DND-41 (cell line): ENCODE measurements at regions not wholly inside any gene's neighbourhood (a gene's known extent, or its start where the extent isn't known, plus 50 kb on each side); places are given as distances from the start of the nearest gene placed in this dataset.

ENCODE experiments used
- EZH2 ChIP-seq: IDR thresholded peaks from 3 replicates; pipeline ENCODE4 v1.6.1; 2012; ENCODE audit warnings: borderline replicate concordance, low read depth, mild to moderate bottlenecking, moderate library complexity, low read length, inconsistent platforms; ENCODE audit not compliant: severe bottlenecking
- TF ChIP-seq, protein P1 (sequence below): IDR thresholded peaks from 2 replicates; pipeline ENCODE4 v1.5.1; 2012; ENCODE audit warnings: borderline replicate concordance, low read length, moderate library complexity, mild to moderate bottlenecking; ENCODE audit not compliant: poor library complexity, severe bottlenecking; ENCODE audit errors: extremely low read depth

DNA sequence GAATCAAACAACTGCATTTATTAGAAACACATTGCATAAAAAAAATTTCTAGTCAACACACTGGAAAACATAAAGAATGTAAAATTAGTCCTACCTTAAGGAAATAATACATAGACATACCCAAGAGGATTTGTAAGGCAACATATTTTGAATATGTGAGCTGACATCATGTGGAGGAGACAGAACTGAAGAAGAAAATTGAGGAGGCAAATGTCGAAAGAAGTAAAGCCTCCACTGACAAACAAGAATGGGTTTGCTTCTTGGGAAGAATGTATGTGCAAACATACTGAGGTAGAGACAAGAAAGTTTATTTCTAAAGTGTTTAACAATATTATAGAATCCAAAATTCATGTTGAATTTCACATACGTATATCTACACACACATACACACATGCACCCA, 363.0 kb upstream of the PDE4D start:
- TF ChIP-seq, protein P1, sequence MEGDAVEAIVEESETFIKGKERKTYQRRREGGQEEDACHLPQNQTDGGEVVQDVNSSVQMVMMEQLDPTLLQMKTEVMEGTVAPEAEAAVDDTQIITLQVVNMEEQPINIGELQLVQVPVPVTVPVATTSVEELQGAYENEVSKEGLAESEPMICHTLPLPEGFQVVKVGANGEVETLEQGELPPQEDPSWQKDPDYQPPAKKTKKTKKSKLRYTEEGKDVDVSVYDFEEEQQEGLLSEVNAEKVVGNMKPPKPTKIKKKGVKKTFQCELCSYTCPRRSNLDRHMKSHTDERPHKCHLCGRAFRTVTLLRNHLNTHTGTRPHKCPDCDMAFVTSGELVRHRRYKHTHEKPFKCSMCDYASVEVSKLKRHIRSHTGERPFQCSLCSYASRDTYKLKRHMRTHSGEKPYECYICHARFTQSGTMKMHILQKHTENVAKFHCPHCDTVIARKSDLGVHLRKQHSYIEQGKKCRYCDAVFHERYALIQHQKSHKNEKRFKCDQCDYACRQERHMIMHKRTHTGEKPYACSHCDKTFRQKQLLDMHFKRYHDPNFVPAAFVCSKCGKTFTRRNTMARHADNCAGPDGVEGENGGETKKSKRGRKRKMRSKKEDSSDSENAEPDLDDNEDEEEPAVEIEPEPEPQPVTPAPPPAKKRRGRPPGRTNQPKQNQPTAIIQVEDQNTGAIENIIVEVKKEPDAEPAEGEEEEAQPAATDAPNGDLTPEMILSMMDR: no peak
- no peak for TF ChIP-seq EZH2
